ENCODE measurements at regions not wholly inside any gene's neighbourhood (a gene's known extent, or its start where the extent isn't known, plus 50 kb on each side); places are given as distances from the start of the nearest gene placed in this dataset.

GRCh38 chr1:42006093-42006492 is 87.4 kb upstream of the HIVEP3 start:
- no peak overlapping the region for H2AFZ ChIP-seq (ENCODE audit: low read length)
- no peak overlapping the region for H3K4me2 ChIP-seq (ENCODE audit: low read depth, low read length)
- H3K9ac ChIP-seq (ENCODE audit: low read length): no peak overlapping the region
- H3K4me1 ChIP-seq (ENCODE audit: low read length): peaks cover 6% of the 10 kb centered on the region; the same call in 1 of the 2 replicates
- no peaks in the 10 kb centered on the region for H3K9me2 ChIP-seq (replicated peaks; ENCODE audit: insufficient read depth, low read length)
- H3K4me3 ChIP-seq (ENCODE audit: low read length): no peak overlapping the region
- no peak for DNase-seq
- no peaks in the 10 kb centered on the region for H3K27me3 ChIP-seq (replicated peaks; ENCODE audit: insufficient read depth, low read length)
- H4K20me1 ChIP-seq (ENCODE audit: insufficient read depth, low read length): no peaks in the 10 kb centered on the region
- H3K36me3 ChIP-seq (replicated peaks; ENCODE audit: insufficient read depth, low read length): no peaks in the 10 kb centered on the region
- no peaks in the 10 kb centered on the region for H3K9me3 ChIP-seq (replicated peaks; ENCODE audit: insufficient read depth, low read length)
- H3F3A ChIP-seq (ENCODE audit: insufficient read depth, low read length): no peaks in the 10 kb centered on the region
- TF ChIP-seq, protein P1, sequence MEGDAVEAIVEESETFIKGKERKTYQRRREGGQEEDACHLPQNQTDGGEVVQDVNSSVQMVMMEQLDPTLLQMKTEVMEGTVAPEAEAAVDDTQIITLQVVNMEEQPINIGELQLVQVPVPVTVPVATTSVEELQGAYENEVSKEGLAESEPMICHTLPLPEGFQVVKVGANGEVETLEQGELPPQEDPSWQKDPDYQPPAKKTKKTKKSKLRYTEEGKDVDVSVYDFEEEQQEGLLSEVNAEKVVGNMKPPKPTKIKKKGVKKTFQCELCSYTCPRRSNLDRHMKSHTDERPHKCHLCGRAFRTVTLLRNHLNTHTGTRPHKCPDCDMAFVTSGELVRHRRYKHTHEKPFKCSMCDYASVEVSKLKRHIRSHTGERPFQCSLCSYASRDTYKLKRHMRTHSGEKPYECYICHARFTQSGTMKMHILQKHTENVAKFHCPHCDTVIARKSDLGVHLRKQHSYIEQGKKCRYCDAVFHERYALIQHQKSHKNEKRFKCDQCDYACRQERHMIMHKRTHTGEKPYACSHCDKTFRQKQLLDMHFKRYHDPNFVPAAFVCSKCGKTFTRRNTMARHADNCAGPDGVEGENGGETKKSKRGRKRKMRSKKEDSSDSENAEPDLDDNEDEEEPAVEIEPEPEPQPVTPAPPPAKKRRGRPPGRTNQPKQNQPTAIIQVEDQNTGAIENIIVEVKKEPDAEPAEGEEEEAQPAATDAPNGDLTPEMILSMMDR (IDR thresholded peaks at IDR 0.05; ENCODE audit: low read length): no peak
- TF ChIP-seq EZH2 (optimal IDR thresholded peaks at IDR 0.05; ENCODE audit: low read depth, low read length) (no peak), EZH2phosphoT487 (IDR thresholded peaks at IDR 0.05; ENCODE audit: low read length) (no peak)
- H3K79me2 ChIP-seq (ENCODE audit: low read length): no peaks in the 10 kb centered on the region
- H3K27ac ChIP-seq (ENCODE audit: low read length): no peak overlapping the region

DNA sequence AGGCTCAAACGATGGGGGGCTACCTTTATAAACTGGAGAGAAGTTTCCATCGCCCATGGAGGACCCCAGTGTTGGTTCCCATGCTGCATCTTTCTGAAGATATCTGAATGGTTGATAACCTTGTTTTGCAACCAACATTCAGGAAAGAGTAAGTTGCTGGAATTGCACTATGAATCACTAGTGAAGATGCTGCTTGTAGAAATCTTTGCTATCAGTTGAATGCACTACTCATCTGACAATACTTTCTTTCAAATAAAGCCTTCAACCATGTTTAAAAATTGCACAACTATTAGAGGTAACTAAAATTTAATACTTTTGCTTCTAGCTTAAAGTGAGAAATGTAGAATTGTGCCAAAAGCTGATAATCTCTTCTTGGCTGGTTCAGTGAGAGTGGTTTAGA is 86.8 kb upstream of the HIVEP3 start:
- H3K36me3 ChIP-seq (replicated peaks; ENCODE audit: insufficient read depth, low read length): no peaks in the 10 kb centered on the region
- H3K4me1 ChIP-seq (ENCODE audit: low read length): peaks cover 6% of the 10 kb centered on the region; the same call in 1 of the 2 replicates
- H3K9ac ChIP-seq (ENCODE audit: low read length): no peak overlapping the region
- H2AFZ ChIP-seq (ENCODE audit: low read length): no peak overlapping the region
- no peaks in the 10 kb centered on the region for H3F3A ChIP-seq (ENCODE audit: insufficient read depth, low read length)
- H3K27me3 ChIP-seq (replicated peaks; ENCODE audit: insufficient read depth, low read length): no peaks in the 10 kb centered on the region
- H3K27ac ChIP-seq (ENCODE audit: low read length): no peak overlapping the region
- no peaks in the 10 kb centered on the region for H3K9me2 ChIP-seq (replicated peaks; ENCODE audit: insufficient read depth, low read length)
- H3K4me2 ChIP-seq (ENCODE audit: low read depth, low read length): no peak overlapping the region
- no peak for DNase-seq
- no peak overlapping the region for H3K4me3 ChIP-seq (ENCODE audit: low read length)
- no peaks in the 10 kb centered on the region for H3K79me2 ChIP-seq (ENCODE audit: low read length)
- no peaks in the 10 kb centered on the region for H4K20me1 ChIP-seq (ENCODE audit: insufficient read depth, low read length)
- TF ChIP-seq EZH2phosphoT487 (IDR thresholded peaks at IDR 0.05; ENCODE audit: low read length) (no peak), EZH2 (optimal IDR thresholded peaks at IDR 0.05; ENCODE audit: low read depth, low read length) (no peak)
- TF ChIP-seq, protein P1 (IDR thresholded peaks at IDR 0.05; ENCODE audit: low read length): no peak
- H3K9me3 ChIP-seq (replicated peaks; ENCODE audit: insufficient read depth, low read length): no peaks in the 10 kb centered on the region

DNA sequence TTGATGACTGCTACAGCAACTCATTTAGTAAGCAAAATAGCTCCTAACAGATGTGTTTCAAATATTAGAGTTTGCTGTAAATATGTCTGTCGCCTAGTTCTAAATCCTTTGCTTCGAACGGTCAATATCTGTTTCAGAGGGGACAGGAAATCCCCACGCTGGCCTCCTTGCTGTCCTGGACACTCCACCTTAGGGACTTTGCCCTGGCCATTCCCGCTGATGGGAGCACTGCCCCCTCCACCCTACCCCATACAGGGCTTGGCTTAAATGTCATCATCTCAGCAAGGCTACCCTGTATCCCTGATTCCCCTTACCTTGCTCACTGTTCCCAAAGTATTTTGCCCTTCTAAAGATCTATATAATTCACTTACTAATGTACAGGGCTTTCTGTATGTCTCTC is 86.1 kb upstream of the HIVEP3 start:
- H3K27ac ChIP-seq (ENCODE audit: low read length): no peak overlapping the region

More for the DNA sequence above, 86.1 kb upstream of the HIVEP3 start:
- Histone ChIP-seq H3K4me2 (ENCODE audit: low read depth, low read length) (no peak overlapping the region), H3K9ac (ENCODE audit: low read length) (no peak overlapping the region), H4K20me1 (ENCODE audit: insufficient read depth, low read length) (no peaks in the 10 kb centered on the region), H3F3A (ENCODE audit: insufficient read depth, low read length) (no peaks in the 10 kb centered on the region), H2AFZ (ENCODE audit: low read length) (no peak overlapping the region), H3K36me3 (replicated peaks; ENCODE audit: insufficient read depth, low read length) (no peaks in the 10 kb centered on the region), H3K9me2 (replicated peaks; ENCODE audit: insufficient read depth, low read length) (no peaks in the 10 kb centered on the region), H3K4me1 (ENCODE audit: low read length) (peaks cover 6% of the 10 kb centered on the region; the same call in 1 of the 2 replicates), H3K79me2 (ENCODE audit: low read length) (no peaks in the 10 kb centered on the region), H3K27me3 (replicated peaks; ENCODE audit: insufficient read depth, low read length) (no peaks in the 10 kb centered on the region), H3K9me3 (replicated peaks; ENCODE audit: insufficient read depth, low read length) (no peaks in the 10 kb centered on the region), H3K4me3 (ENCODE audit: low read length) (no peak overlapping the region)
- TF ChIP-seq, protein P1 (IDR thresholded peaks at IDR 0.05; ENCODE audit: low read length): no peak
- no peak for TF ChIP-seq EZH2phosphoT487 (IDR thresholded peaks at IDR 0.05; ENCODE audit: low read length)
- no peak for TF ChIP-seq EZH2 (optimal IDR thresholded peaks at IDR 0.05; ENCODE audit: low read depth, low read length)
- no peak for DNase-seq

Measured in MM.1S (cell line).